H54 (cell line): ENCODE measurements at regions not wholly inside any gene's neighbourhood (a gene's known extent, or its start where the extent isn't known, plus 50 kb on each side); places are given as distances from the start of the nearest gene placed in this dataset.
A peak's percentile ranks its signal among the peaks of the same experiment; 100 is the strongest.

Experiments
- DNase-seq: peaks from one replicate; pipeline ENCODE4 v3.0.0; 2011; ENCODE audit warnings: low spot score, mixed read lengths; ENCODE audit not compliant: insufficient read length
- FAIRE-seq: peaks from 3 replicates; lab custom pipeline; 2011; peaks lifted over from hg19 to GRCh38; lab: Jason Lieb, UNC
- POLR2A ChIP-seq: IDR thresholded peaks from 2 replicates; pipeline ENCODE4 v1.6.1; 2011; ENCODE audit warnings: low read depth, mild to moderate bottlenecking, low read length

DNA sequence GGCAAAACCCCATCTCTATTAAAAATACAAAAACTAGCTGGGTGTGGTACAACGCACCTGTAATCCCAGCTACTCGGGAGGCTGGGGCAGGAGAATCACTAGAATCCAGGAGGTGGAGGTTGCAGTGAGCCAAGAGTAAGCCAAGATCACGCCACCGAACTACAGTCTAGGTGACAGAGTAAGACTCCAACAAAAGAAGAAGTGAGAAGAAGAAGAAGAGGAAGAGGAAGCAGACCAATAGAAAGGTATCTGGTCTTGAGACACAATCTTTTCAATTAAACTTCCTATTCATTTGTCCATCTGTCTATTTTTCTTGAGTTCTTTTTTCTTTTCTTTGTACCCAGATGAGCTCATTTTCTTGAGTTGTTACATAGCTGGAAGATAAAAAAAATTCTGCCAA, 55.7 kb upstream of the ACADM start:
- DNase-seq (no peak), FAIRE-seq (no peak)
- no peak for TF ChIP-seq POLR2A

DNA sequence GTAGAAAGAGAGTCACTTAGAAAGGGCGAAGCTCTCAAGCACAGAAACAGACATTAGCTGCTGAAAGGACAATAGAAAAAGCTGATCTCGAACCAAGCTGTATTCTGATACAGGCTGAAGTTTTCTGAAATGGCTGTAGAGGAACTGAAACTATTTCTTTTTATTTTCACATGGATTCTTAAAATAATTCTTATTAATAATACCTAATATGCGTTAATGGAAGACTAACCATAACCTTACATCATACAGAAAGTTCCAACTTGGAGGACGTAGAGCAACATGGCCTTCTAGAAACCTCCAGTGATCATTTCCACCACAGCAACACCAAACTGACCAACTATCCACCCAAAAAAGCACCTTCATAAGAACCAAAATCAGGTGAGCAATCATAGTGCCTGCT, 52.8 kb upstream of the ACADM start:
- FAIRE-seq, result no peak
- DNase-seq, result no peak
- no peak for TF ChIP-seq POLR2A

DNA sequence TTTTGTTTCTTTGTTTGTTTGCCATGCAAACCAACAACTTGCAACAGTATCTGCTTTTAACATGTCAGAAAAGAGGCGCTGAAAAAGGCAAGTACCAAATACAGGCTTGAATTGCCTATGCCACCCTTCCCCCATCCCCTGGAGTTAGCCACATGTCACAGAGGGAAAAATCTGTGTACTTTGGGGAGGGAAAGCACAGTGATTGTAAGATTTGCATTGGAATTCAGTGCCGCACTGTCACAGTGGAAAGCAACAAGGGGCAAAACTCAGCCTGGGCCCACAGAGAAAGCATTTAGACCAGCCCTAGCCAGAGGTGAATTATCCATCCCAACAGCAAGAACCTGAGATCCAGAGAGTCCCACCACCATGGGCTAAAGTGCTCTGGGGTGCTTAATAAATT, 52.4 kb upstream of the ACADM start:
- no peak for DNase-seq
- FAIRE-seq, result no peak

GRCh38 chr1:75672528-75673393, 51.7 kb upstream of the ACADM start:
- peak; percentile 51 for DNase-seq
- no peak for TF ChIP-seq POLR2A
- peak; percentile 97 for FAIRE-seq

More for the DNA sequence above, 52.4 kb upstream of the ACADM start:
- TF ChIP-seq POLR2A, result no peak

GRCh38 chr1:75673399-75673798, 51.1 kb upstream of the ACADM start:
- FAIRE-seq, result no peak

DNA sequence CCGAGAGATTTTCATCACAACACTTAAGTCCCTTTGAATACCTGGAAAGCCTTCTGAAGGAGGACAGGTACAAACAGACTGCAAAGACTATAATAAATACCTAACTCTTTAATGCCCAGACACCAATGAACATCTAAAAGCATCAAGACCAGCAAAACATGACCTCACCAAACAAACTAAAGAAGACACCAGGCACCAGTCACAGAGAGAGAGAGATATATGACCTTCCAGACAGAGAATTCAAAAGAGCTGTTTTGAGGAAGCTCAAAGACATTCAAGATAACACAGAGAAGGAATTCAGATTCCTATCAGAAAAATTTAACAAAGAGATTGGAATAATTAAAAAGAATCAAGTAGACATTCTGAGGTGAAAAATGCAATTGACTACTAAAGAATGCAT, 50.6 kb upstream of the ACADM start:
- DNase-seq (no peak), FAIRE-seq (no peak)
- no peak for TF ChIP-seq POLR2A

More at GRCh38 chr1:75673399-75673798, 51.1 kb upstream of the ACADM start:
- TF ChIP-seq POLR2A, result no peak
- no peak for DNase-seq
